ENCODE measurements at regions not wholly inside any gene's neighbourhood (a gene's known extent, or its start where the extent isn't known, plus 50 kb on each side); places are given as distances from the start of the nearest gene placed in this dataset.

DNA sequence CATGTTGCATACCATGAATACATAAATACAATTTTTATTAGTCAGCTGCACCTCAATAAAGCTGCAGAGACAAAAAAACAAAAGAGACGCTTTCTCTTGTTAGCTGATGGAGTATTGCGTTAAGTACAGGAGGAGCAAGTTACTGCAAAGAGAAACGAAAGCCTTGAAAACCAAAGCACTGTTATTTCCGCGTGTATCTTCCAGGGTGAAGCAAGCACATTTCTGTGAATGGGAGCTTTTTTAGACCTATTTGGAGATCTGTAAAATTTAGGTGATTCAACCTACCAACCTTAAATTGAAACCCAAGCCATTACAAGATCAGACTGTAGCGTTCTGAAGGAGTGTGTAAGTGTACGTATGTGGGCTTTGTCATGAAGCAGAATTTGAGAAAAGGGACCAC is 390.4 kb downstream of the SOX9 start:
- no peak for DNase-seq

GRCh38 chr17:72511874-72512273 is 391.1 kb downstream of the SOX9 start:
- DNase-seq = no peak

DNA sequence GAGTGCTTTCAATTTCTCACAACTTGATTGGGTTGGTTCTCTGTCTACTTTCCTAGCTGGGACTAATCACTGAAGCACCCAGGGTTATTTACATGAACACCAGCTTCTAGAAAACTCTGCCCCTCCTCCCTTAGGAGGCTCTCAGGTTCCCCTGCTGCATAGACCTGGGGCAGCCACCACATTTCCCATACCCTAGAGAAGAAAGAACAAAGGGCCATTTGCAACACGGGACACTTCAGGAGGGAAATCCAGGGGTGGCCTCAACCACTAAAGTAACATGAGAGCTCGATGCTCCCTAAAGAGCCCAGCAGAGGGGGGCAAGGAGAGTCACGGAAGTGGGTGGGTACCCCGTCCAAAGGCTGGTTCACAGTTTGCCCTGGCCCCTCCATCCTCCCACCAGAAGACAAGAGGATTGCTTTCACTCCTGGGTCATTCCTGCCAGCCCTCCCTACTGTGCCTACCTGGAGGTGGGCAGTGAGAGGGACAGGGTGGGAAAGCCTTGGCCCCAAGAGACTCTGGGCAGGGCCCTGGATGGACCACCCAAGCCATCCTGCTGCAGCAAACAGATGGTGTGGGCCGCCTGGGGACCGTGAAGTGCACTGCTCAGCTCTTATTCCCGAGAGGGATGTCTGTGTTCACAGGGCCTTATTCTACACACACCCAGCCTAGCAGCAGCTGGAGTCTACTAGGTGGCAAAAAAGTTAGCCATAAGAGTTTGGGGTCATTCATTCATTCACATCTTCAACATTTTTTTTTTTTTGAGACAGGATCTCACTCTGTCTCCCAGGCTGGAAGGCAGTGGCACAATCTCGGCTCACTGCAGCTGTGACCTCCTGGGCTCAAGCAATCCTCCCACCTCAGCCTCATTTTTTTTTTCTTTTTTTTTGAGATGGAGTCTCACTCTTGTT is 392.1 kb downstream of the SOX9 start:
- no peak for DNase-seq

DNA sequence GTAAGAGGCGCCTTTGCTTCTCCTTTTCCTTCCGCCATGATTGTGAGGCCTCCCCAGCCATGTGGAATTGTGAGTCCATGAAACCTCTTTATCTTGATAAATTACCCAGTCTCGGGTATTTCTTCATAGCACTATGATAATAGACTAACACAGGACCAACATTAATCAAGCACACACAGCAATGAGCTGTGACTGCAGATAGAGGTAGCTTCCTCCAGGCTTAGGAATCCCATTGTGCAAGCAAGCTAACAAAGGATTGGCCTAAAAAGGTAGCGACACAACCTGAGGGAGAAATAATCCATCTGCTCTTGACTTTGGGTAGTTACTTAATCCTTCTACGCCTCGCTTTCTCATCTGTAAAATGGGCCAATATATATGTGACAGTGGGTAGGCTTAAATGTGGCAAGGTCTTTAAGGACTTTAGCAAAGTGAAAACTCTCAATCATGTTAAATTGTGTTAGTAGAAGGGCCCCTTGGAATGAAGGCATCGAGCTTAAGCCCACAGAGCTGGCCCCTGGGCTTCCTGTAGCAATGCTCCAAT is 393.6 kb downstream of the SOX9 start:
- DNase-seq = no peak

DNA sequence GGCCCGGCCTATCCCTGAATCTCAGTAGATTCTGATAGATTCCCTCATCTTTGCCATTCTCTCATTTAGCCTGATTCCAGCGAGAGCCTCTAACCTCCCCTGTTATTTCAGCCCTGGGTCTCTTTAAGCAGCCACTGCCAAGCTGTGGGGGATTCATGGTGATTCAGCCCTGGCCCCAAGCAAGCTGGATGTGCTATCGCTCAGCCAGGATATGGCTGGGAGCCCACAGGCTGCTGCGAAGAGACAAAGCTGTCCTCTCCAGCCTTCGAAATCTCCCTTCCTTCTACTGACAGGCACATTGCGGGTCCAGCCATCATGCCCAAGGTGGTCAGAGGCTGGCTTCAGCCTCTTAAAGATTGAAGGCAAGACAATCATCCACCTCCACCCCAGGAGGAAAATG is 394.1 kb downstream of the SOX9 start:
- DNase-seq = peak; percentile 60

- peak; percentile 10 for DNase-seq
Measured at GRCh38 chr17:72515291-72516065, 394.7 kb downstream of the SOX9 start.

GRCh38 chr17:72516772-72517399 is 396.1 kb downstream of the SOX9 start:
- DNase-seq = no peak

GRCh38 chr17:72517413-72518158 is 396.8 kb downstream of the SOX9 start:
- no peak for DNase-seq

GRCh38 chr17:72518159-72518732 is 397.4 kb downstream of the SOX9 start:
- no peak for DNase-seq

GRCh38 chr17:72518753-72519597 is 398.2 kb downstream of the SOX9 start:
- DNase-seq = no peak

DNA sequence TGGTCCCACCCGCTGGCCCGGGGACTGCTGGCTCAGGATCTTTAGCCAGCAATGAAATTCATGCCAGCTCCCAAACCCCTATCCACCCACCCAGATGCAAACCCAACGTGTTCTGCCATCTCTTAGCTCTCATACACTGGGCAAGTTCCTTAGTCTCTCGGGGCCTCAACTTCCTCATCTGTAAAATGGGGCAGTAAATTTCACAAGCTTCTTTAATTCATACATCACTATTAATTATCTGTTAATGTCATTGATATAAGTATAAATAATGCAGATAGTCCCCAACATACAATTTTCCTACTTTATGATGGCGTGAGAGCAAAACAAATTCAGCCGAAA is 398.7 kb downstream of the SOX9 start:
- DNase-seq = no peak

DNA sequence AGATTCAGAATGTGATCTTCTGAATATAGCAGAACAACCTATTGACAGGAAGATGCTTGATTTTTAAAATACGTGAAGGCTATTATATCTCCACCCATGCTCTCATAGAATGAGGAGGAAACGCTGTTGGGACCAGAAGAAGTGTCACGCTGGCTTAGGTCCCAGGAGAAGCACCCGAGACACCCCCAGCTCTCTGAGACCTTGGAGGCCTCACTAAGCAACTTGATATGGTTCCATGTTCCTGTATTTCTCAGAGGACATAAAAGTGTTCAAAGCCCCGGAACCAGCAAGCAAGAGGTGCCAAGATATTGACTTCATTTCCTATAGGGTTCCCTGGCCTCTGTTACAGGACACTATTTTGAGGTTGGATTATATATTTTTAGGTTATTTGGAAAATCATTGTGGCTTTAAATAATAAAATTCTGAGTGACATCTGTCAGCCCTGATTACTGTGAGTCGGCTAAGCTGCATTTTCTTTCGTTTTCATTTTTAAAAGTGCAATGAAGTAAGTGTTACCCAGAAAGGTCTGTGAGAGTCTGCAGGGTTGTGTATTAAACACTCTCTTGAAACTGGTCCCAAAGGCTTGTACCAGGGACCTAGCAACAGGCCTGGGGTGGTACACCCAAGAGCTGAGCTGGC is 400.0 kb downstream of the SOX9 start:
- DNase-seq = no peak

GRCh38 chr17:72523491-72523890 is 402.7 kb downstream of the SOX9 start:
- no peak for DNase-seq

GRCh38 chr17:72525225-72526015 is 404.6 kb downstream of the SOX9 start:
- no peak for DNase-seq

DNA sequence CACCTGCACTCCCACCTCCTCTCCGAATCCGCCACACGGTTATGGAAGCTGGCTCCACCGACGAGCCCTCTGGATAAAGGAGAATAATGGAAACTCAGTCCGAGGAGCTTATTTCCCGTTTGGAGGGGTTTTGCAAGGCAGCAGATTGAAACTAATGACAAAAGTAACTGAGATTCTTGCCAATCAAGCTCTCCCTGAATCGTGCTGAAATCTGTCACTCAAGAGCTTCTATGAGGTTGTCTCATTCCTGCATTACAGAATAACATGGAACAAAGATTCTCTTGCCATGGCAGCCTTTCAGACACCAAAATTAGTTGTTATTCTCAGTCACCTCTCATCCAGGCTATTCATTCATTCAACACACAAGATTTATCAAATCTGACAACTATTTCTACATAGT is 405.9 kb downstream of the SOX9 start:
- DNase-seq = no peak

DNA sequence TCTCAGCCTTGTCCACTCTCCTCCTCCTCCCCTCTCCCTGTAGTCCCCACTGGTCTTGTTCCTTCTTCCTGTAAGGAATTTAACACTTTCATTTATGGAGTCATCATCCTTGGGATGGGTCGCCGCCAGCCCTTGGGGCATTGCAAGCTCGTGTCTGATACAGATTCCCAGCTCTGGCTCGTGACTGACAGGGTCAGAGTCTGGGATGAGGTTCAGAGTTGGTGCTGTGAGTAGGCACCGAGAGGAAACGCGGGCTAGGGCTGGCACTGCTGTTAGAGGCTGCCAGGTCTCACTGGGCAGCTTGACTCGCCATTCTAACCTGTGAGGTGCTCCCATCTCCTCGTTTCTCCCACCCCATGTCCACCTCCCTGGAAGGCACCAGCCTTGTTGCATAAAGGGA is 407.0 kb downstream of the SOX9 start:
- no peak for DNase-seq

- no peak for DNase-seq
Measured at GRCh38 chr17:72528683-72529082, 407.9 kb downstream of the SOX9 start.

GRCh38 chr17:72529386-72529785 is 408.6 kb downstream of the SOX9 start:
- no peak for DNase-seq

- DNase-seq = no peak
Measured at GRCh38 chr17:72530454-72530853, 409.6 kb downstream of the SOX9 start.

DNA sequence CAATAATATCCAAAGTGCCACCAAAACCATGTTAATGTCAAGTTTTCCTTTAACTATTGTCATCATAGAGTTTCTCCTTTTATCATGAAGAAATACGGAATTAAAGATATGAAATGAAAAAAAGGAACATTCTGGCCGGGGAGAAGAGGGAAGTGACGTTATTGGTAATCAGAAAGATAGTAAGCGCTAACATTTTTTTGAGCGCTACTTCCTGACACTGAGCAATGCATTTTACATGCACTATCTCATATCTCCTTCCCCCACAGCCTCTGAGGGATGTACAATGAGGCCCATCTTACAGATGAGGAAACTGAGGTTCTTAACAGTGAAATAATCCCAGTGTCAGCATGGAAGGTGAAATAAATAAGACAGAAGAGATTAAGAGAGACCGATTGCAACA is 410.9 kb downstream of the SOX9 start:
- DNase-seq = no peak

All from EL (cell line).